COLO668 (cell line): ENCODE measurements at regions not wholly inside any gene's neighbourhood (a gene's known extent, or its start where the extent isn't known, plus 50 kb on each side); places are given as distances from the start of the nearest gene placed in this dataset.
"Not testable (repeated sequence)": the region's sequence is repeated elsewhere in the genome, so short reads cannot be mapped to it uniquely, and the experiment has no call there.

Experiments used
- DNase-seq: peaks from one replicate; lab custom pipeline; 2025; ENCODE audit not compliant: unreplicated experiment; lab: John Stamatoyannopoulos, UW

DNA sequence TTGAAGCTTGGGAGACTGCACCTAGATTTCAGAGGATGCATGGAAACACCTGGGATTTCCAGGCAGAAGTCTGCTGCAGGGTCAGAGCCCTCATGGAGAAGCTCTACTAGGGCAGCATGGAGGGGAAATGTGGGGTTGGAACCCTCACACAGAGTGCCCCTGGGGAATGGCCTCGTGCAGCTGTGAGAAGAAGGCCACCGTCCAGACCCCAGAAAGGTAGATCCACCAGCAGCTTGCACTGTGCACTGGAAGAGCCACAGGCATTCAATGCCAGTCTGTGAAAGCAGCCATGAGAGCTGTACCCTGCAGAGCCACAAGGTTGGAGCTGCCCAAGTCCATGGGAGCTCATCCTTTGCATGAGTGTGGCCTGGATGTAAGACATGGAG, 285.3 kb upstream of the FAM174A start:
- DNase-seq: no peak

DNA sequence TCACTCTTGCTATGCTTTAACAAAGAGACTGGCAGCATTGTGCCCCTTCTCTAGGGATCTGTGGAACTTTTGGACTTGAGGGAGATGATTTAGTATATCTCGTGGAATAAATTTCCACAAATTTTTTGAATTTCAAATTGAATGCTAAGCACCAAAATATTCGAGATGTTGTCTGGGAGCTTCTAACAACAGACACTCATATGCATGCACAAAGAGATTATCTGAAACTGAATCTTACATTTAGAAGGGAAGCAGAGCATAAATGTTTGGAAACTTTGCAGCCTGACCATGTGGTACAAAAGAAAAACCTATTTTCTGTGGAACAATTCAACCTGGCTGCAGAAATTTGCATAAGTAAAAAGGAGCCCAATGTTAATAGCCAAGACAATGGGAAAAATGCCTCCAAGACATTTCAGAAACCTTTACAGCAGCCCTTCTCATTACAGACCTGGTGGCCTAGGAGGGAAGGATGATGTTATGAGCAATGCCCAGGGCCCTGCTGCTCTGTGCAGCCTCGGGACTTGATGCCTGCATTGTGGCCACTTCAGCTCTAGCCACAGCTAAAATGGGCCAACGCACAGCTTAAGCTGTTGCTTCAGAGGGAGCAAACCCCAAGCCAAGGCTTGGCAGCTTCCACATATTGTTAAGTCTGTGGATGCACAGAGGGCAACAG, 285.8 kb upstream of the FAM174A start:
- no peak for DNase-seq

DNA sequence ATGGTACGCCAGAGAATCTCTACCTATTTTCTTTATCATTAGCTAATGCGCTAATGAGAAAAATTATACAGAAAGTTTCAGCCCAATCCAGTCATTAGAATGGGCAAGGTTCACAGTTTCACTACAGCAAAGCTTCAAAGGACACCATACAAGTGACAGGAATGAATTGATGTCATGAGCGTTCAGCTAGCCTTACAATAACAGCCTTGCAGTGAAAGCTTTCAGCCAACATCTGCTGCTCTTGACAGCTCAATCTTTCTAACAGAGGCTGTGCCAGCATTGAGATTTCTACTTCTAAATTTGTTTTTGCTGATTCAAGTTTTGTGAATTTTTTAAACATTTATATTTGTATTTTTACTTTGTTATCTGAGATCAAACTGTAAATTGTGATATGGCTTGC, 302.4 kb upstream of the FAM174A start:
- DNase-seq: no peak

GRCh38 chr5:100188778-100189177, 346.4 kb upstream of the FAM174A start:
- no peak for DNase-seq

- DNase-seq: no peak
Measured at GRCh38 chr5:100188339-100188738, 346.8 kb upstream of the FAM174A start.

- DNase-seq: no peak
Measured at GRCh38 chr5:100186181-100186580, 349.0 kb upstream of the FAM174A start.

DNA sequence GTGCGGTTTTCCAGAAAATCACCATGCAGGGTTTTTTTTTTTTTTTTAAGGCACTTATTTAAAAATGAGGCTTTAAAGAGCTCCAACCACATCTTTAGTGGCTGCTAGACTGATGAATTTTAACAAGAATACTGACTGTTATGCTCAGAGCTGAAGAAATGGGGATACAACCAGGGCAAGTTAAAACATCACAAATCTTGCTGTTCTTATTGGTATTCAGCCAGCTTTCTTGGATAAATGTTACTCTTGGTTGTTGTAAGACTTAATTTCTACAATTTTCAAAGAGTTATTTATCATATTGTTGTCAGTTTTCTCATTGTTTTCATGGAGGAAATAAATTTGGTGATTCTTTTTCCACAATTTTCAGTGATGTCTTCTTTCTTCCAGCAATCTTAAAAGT, 352.8 kb upstream of the FAM174A start:
- DNase-seq: no peak

DNA sequence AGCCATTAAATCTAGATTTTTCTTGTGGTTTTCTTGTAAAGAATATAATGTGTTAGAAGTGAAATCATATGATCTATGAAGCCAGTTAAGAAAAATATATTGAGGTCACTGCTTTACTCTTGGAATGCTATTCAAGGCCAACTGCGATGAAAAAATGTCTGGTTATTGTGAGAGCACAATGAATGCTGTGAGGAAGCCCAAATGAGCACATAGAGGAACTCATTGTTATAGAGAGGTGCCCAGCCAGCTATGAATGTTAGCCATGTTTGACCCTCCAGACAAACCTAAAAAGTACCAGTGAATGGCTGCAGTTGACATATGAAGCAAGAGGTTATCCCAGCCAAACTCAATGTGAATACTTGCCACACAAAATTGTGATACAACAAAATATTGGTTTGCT, 359.8 kb upstream of the FAM174A start:
- DNase-seq: no peak

DNA sequence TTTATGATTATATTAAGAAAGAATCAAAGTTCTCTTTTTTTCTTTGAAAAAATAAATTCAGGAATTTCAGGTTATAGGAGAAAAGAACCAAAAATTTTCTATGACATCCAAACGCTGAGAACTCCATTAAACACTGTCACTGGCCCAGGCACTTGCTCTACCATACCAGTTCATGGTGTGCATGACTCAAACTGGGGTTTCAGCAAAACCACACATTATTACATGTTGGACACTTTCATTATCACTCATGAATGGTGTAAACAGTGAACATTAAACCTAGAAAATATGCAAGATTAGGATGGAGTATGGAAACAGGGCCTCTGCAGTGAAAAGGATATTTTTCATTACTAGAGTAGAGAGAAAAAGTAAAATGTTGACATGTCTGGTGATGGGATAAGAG, 369.9 kb upstream of the FAM174A start:
- no peak for DNase-seq

DNA sequence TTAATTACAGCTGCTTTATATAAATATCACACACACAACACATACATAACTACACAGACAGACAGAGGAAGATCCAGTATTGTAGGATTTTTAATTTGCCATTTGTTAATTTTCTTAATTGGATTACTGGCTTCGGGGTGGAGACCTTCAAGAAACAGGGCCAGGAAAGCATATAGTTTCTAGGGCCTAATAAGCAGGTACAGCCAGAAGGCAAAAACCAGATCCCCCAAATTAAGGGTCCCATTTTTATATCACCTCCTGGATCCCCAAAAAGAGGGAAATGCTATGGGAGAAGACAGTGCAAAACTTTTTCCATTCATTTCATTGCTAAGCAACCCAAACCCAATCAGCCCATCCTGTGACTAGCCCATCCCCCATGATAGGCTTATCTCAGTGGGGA, 373.3 kb upstream of the FAM174A start:
- no peak for DNase-seq

GRCh38 chr5:100157066-100157465, 378.1 kb upstream of the FAM174A start:
- DNase-seq: no peak

GRCh38 chr5:100148239-100148638, 386.9 kb upstream of the FAM174A start:
- no peak for DNase-seq

DNA sequence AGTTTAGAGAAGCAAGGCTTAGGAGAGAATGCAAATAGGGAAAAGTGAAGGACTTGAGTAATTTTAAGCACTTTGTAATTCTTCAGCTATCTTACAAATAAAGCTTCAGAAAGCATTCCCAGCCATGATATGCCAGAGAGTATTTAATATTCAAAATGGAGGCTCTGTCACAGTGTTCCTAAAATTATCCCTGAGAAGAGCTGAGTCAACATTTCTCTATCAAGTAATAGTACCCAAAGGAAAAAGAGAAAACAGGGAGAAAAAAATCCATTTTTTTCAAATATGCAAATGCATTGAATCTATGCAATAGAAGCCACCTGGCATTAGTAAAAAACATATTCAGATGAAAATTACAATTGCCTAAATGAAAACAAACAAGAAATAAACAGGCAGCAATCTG, 392.6 kb upstream of the FAM174A start:
- no peak for DNase-seq

DNA sequence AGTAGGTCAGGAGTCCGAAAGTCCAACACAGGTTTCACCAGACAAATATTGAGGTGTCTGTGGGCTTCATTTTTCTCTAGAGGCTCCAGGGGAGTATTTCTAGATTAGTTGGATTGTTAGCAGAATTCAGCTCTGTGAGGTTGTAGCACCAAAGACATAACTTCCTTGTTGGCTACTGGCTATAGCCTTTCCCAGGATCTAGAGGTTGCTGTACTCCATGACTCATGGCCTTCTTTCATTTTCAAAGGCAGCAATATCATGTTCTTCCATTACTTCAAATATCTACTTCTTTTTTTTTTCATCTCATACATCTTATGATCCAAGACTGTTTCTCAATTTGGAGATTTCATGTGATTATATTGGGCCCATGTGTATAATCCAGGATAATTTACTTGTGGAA, 404.0 kb upstream of the FAM174A start:
- DNase-seq: no peak

- no peak for DNase-seq
Measured at GRCh38 chr5:100130307-100130706, 404.9 kb upstream of the FAM174A start.

DNA sequence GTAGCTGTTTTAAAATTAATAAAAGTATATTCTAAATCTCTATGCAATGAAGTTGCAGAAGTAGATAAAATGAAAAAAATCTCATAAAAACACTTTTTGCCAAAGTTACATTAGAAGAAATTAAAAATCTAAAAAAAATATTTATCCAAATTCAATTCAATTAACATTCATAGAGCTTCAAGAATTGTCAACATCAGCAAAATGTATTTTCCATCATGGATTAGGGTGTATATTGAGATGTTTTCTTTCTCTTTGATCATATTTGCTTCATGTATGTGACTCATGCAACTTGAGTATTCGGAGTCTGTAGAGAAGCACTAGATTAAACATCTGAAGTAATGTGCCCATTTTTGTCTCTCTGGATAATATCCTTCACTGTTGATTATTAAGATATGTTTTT, 415.3 kb upstream of the FAM174A start:
- no peak for DNase-seq

DNA sequence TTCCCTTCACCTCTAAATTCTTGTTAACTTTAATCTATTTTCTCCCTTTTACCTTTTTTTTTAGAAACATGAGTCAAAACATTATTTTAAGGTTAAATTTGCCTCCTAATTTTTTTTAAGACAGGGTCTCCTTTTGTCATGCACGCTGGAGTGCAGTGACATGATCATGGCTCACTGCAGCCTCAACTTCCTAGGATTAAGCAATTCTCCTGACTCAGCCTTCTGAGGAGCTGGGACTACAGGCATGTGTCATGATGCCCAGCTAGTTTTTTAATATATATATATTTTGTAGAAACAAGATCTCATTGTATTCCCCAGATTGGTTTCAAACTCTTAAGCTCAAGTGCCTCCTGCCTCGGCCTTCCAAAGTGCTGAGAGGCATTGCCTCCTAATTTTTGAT, 424.7 kb upstream of the FAM174A start:
- no peak for DNase-seq

- DNase-seq: no peak
Measured at GRCh38 chr5:100108883-100109282, 426.3 kb upstream of the FAM174A start.

DNA sequence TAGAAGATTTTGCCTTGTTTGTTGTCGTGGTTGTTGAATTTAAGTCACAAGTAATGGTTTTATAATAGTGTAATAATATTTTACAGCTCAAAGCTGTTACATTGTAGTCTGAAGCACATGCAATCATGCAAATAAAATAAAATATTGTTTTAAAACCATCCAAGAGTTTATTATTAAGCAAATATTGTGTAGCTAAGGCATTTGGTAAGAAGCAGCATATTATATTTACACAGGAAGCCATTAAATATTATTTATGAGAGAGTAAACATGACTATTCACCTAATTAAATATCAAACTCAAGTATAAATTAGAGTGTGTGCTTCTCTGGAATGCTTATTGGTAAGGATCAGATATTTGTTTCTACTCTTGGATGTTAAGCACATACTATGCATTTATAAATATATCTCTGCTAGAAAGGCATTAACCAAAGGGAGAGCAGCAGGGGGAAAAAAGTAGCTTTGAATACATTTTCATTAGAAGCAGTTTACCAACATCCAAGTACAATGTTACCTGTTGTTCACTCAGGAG, 431.5 kb upstream of the FAM174A start:
- not testable (repeated sequence) for DNase-seq

DNA sequence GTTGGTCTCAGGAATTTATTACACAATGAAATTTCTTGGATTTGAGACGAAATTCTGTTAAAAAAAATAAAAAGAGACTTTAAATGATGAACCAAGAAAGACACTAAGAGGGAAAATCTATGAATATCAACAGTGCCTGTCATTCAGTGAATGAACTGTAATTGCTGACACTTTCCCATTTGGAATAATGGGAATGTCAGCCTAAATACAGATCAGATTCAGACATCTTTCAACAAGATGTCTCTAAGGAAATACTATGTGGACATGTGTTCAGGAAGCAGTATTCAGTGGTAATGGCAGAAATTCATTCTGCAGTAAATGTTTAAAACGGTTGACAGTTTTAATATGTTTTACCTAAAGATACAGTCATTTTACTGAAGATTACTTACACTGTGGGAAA, 433.7 kb upstream of the FAM174A start:
- not testable (repeated sequence) for DNase-seq

DNA sequence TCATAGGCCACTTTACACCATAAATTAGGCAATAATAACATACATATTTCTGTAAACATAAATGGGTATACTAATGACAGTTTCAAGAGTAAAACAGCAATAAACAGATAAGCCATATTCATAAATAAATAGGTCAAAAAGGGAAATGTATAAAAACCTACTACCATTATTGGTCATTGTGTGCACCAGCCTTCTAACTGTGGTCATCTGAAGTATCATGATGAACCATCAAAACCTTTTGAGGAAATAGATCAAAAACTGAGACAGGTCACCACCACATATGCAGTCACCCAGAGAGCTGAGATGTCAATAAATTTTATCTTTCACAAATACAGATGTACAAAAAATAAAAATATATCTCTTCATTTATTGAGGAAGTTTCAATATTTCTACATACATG, 438.8 kb upstream of the FAM174A start:
- not testable (repeated sequence) for DNase-seq

- DNase-seq: not testable (repeated sequence)
Measured at GRCh38 chr5:100080703-100081102, 454.5 kb upstream of the FAM174A start.

- not testable (repeated sequence) for DNase-seq
Measured at GRCh38 chr5:100079163-100079562, 456.0 kb upstream of the FAM174A start.
